Mammary epithelial cell (primary cell): ENCODE measurements at regions not wholly inside any gene's neighbourhood (a gene's known extent, or its start where the extent isn't known, plus 50 kb on each side); places are given as distances from the start of the nearest gene placed in this dataset.

Experiments
- EZH2 ChIP-seq: IDR thresholded peaks from 2 replicates; pipeline ENCODE4 v1.6.1; 2012; ENCODE audit warnings: low read length, inconsistent platforms, borderline replicate concordance
- TF ChIP-seq, protein P1 (sequence below), 2 donors: IDR thresholded peaks in 1 of 2; conservative IDR thresholded peaks in 1 of 2; 2 replicates each; pipeline ENCODE4 v1.5.1; 2011 to 2012; ENCODE audit warnings: inconsistent platforms in 2 of 2, low read length in 2 of 2, mild to moderate bottlenecking in 2 of 2, control low read depth in 1 of 2, low read depth in 1 of 2; ENCODE audit not compliant: insufficient read depth in 1 of 2; ENCODE audit errors: extremely low read depth in 1 of 2

DNA sequence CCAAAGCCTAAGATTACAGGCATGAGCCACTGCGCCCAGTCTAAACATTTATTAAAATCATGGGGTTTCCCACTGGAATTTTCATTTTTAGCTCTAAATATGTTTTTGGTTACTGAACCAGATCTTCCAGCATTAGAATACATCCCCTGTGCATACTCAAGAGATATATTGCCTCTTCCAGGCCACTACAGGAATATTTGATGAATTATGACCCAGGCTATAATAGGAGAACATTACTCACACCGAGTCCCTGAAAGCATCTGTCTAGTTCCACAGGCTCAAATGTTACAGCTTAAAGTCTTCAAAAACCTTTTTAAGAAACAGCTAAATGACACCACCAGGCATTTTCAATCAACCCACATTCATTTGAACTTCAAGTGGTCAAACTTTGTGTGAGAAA is 50.4 kb upstream of the GRM8 start:
- TF ChIP-seq, protein P1, sequence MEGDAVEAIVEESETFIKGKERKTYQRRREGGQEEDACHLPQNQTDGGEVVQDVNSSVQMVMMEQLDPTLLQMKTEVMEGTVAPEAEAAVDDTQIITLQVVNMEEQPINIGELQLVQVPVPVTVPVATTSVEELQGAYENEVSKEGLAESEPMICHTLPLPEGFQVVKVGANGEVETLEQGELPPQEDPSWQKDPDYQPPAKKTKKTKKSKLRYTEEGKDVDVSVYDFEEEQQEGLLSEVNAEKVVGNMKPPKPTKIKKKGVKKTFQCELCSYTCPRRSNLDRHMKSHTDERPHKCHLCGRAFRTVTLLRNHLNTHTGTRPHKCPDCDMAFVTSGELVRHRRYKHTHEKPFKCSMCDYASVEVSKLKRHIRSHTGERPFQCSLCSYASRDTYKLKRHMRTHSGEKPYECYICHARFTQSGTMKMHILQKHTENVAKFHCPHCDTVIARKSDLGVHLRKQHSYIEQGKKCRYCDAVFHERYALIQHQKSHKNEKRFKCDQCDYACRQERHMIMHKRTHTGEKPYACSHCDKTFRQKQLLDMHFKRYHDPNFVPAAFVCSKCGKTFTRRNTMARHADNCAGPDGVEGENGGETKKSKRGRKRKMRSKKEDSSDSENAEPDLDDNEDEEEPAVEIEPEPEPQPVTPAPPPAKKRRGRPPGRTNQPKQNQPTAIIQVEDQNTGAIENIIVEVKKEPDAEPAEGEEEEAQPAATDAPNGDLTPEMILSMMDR (conservative IDR thresholded peaks at IDR 0.05 in 1 of 2, IDR thresholded peaks at IDR 0.05 in 1 of 2; ENCODE audit: extremely low read depth in 1 of 2, insufficient read depth in 1 of 2, low read depth in 1 of 2, low read length in 2 of 2): no peak
- no peak for TF ChIP-seq EZH2
